Esophagus squamous epithelium (tissue), 5 donors: ENCODE measurements at regions not wholly inside any gene's neighbourhood (a gene's known extent, or its start where the extent isn't known, plus 50 kb on each side); places are given as distances from the start of the nearest gene placed in this dataset.

Source experiments
- DNase-seq: peaks from one replicate; lab custom pipeline; 2025; lab: John Stamatoyannopoulos, UW
- H3K27ac ChIP-seq, 4 donors: fragments of 200-600 bp; sonication (generic); one replicate each; pipeline ENCODE4 v1.5.1; 2016 to 2019; ENCODE audit warnings: mild to moderate bottlenecking in 1 of 4
- H3K27me3 ChIP-seq, 4 donors: fragments of 200-600 bp; sonication (generic); 1 replicate in 3 of 4; 2 replicates in 1 of 4; pipeline versions ENCODE4 v1.5.1 to v1.6.0; 2017 to 2021; ENCODE audit warnings: antibody characterized with exemption in 1 of 4
- H3K36me3 ChIP-seq, 3 donors: fragments of 200-600 bp; sonication (generic); one replicate each; pipeline ENCODE4 v1.5.1; 2016 to 2019
- H3K4me1 ChIP-seq, 3 donors: fragments of 200-600 bp; sonication (generic); one replicate each; pipeline ENCODE4 v1.5.1; 2017 to 2019
- H3K4me3 ChIP-seq, 4 donors: fragments of 200-600 bp; sonication (generic); 1 replicate in 3 of 4; 2 replicates in 1 of 4; pipeline ENCODE4 v1.5.1; 2016 to 2019; ENCODE audit warnings: mild to moderate bottlenecking in 2 of 4, moderate library complexity in 1 of 4
- H3K9me3 ChIP-seq, 3 donors: fragments of 200-600 bp; sonication (generic); one replicate each; pipeline ENCODE4 v1.5.1; 2016 to 2019
- CTCF ChIP-seq, 6 experiments: fragments of 450-650 bp in 4 of 6; fragments of 200-600 bp in 2 of 6; sonication (generic) in 2 of 6; IDR thresholded peaks; one replicate each; pipeline ENCODE4 v1.5.1; 2016 to 2019; ENCODE audit warnings: antibody characterized with exemption in 6 of 6, mild to moderate bottlenecking in 4 of 6, moderate library complexity in 4 of 6
- POLR2A ChIP-seq, 4 donors: fragments of 450-650 bp; IDR thresholded peaks; one replicate each; pipeline ENCODE4 v1.6.1; 2017; ENCODE audit warnings: antibody characterized with exemption in 4 of 4, mild to moderate bottlenecking in 4 of 4, moderate library complexity in 3 of 4
- WGBS, 2 donors: methylation state at CpG; one replicate each; pipeline ENCODE4 v1.1.5; 2018; 5-methylcytosine and 5-hydroxymethylcytosine counted together
- intact Hi-C: fragments of 100-400 bp; cut with DNase I; formaldehyde crosslinking; loops from one replicate; pipeline ENCODE4 v1.15.0; 2022
- donor health status: DM: yes; HTN: yes; CAD: no.

GRCh38 chr18:52228166-52228565 is 111.8 kb upstream of the DCC start:
- intact Hi-C loops: no loop called here
- TF ChIP-seq CTCF (IDR thresholded peaks at IDR 0.05): no peak
- TF ChIP-seq POLR2A (IDR thresholded peaks at IDR 0.05): no peak
- H3K4me3 ChIP-seq: no peak overlapping the region
- peaks cover 0 to 7% (median 0%) of the 10 kb centered on the region in 3 donors for H3K9me3 ChIP-seq
- DNase-seq: no peak
- no peaks in the 10 kb centered on the region for H3K4me1 ChIP-seq
- H3K27me3 ChIP-seq: no peaks in the 10 kb centered on the region
- H3K27ac ChIP-seq: no peak overlapping the region
- WGBS, 2 donors: 34 to 48% methylated on average over 3 of the region's 3 CpGs
- H3K36me3 ChIP-seq: no peaks in the 10 kb centered on the region

GRCh38 chr18:52236131-52236530 is 103.9 kb upstream of the DCC start:
- no peak overlapping the region for H3K27ac ChIP-seq
- H3K27me3 ChIP-seq: no peaks in the 10 kb centered on the region
- 85% methylated on average over 1 of the region's 1 CpG for WGBS, 2 donors
- H3K36me3 ChIP-seq: no peaks in the 10 kb centered on the region
- H3K4me1 ChIP-seq: no peaks in the 10 kb centered on the region
- TF ChIP-seq CTCF (IDR thresholded peaks at IDR 0.05) (no peak), POLR2A (IDR thresholded peaks at IDR 0.05) (no peak)
- H3K4me3 ChIP-seq: no peak overlapping the region
- intact Hi-C loops: no loop called here
- no peaks in the 10 kb centered on the region for H3K9me3 ChIP-seq
- DNase-seq: no peak

- H3K4me3 ChIP-seq: no peak overlapping the region
- 64 to 75% methylated on average over 2 of the region's 2 CpGs for WGBS, 2 donors
- H3K4me1 ChIP-seq: no peaks in the 10 kb centered on the region
- TF ChIP-seq POLR2A (IDR thresholded peaks at IDR 0.05) (no peak), CTCF (IDR thresholded peaks at IDR 0.05) (no peak)
- no peak overlapping the region for H3K27ac ChIP-seq
- DNase-seq: no peak
- no peaks in the 10 kb centered on the region for H3K9me3 ChIP-seq
- H3K27me3 ChIP-seq: no peaks in the 10 kb centered on the region
- intact Hi-C loops: no loop called here
- no peaks in the 10 kb centered on the region for H3K36me3 ChIP-seq
Measured at GRCh38 chr18:52237551-52237950, 102.4 kb upstream of the DCC start.

GRCh38 chr18:52242711-52243110 is 97.3 kb upstream of the DCC start:
- WGBS, 2 donors: 58 to 66% methylated on average over 2 of the region's 2 CpGs
- H3K9me3 ChIP-seq: no peaks in the 10 kb centered on the region
- no peaks in the 10 kb centered on the region for H3K36me3 ChIP-seq
- H3K27ac ChIP-seq: no peak overlapping the region
- no peaks in the 10 kb centered on the region for H3K27me3 ChIP-seq
- intact Hi-C loops: no loop called here
- no peak for DNase-seq
- H3K4me3 ChIP-seq: no peak overlapping the region
- no peaks in the 10 kb centered on the region for H3K4me1 ChIP-seq
- TF ChIP-seq POLR2A (IDR thresholded peaks at IDR 0.05): no peak
- no peak for TF ChIP-seq CTCF (IDR thresholded peaks at IDR 0.05)

- DNase-seq: no peak
- no peaks in the 10 kb centered on the region for H3K4me1 ChIP-seq
- intact Hi-C loops: no loop called here
- no peaks in the 10 kb centered on the region for H3K27me3 ChIP-seq
- no peak overlapping the region for H3K27ac ChIP-seq
- WGBS, 2 donors: 66 to 77% methylated on average over 2 of the region's 2 CpGs
- H3K4me3 ChIP-seq: no peak overlapping the region
- TF ChIP-seq POLR2A (IDR thresholded peaks at IDR 0.05): no peak
- TF ChIP-seq CTCF (IDR thresholded peaks at IDR 0.05): no peak
- peaks cover 0 to 10% (median 0%) of the 10 kb centered on the region in 3 donors for H3K9me3 ChIP-seq
- H3K36me3 ChIP-seq: no peaks in the 10 kb centered on the region
Measured at GRCh38 chr18:52244658-52245057, 95.3 kb upstream of the DCC start.
